K562 (cell line): ENCODE measurements at regions not wholly inside any gene's neighbourhood (a gene's known extent, or its start where the extent isn't known, plus 50 kb on each side); places are given as distances from the start of the nearest gene placed in this dataset.

ENCODE experiments used
- ARID1B ChIP-seq: fragments of 450-650 bp; IDR thresholded peaks from 2 replicates; pipeline ENCODE4 v1.6.1; 2016; ENCODE audit warnings: antibody characterized with exemption, mild to moderate bottlenecking, inconsistent platforms
- BCOR ChIP-seq: fragments of 450-650 bp; IDR thresholded peaks from 2 replicates; pipeline ENCODE4 v1.6.1; 2016
- CTBP1 ChIP-seq: fragments of 450-650 bp; IDR thresholded peaks from 2 replicates; pipeline ENCODE4 v1.6.1; 2016; ENCODE audit warnings: borderline replicate concordance
- DPF2 ChIP-seq: fragments of 450-650 bp; IDR thresholded peaks from 2 replicates; pipeline ENCODE4 v1.6.1; 2016
- HDAC1 ChIP-seq, 2 experiments: fragments of 450-650 bp; IDR thresholded peaks; 2 replicates each; pipeline ENCODE4 v1.6.1; 2016 to 2017; ENCODE audit warnings: inconsistent platforms in 1 of 2, mild to moderate bottlenecking in 1 of 2, moderate library complexity in 1 of 2
- HNRNPLL ChIP-seq: fragments of 200-400 bp; formaldehyde crosslinking; IDR thresholded peaks from 2 replicates; pipeline ENCODE4 v1.6.1; 2017; ENCODE audit warnings: low read length, low read depth, mild to moderate bottlenecking; ENCODE audit not compliant: poor library complexity, severe bottlenecking
- IRF2 ChIP-seq: sonication (generic); formaldehyde crosslinking; IDR thresholded peaks from 2 replicates; pipeline ENCODE4 v1.8.1; 2022; ENCODE audit warnings: mild to moderate bottlenecking, missing genetic modification reagents
- KAT8 ChIP-seq: fragments of 450-650 bp; IDR thresholded peaks from 2 replicates; pipeline ENCODE4 v1.6.1; 2016; ENCODE audit warnings: low read depth, mild to moderate bottlenecking
- KDM5B ChIP-seq: fragments of 200-600 bp; sonication (generic); IDR thresholded peaks from 2 replicates; pipeline ENCODE4 v1.6.1; 2012; ENCODE audit warnings: low read depth, mild to moderate bottlenecking, moderate library complexity, low read length, control low read depth, inconsistent platforms; ENCODE audit not compliant: insufficient replicate concordance
- MAFG ChIP-seq: fragments of 450-650 bp; conservative IDR thresholded peaks from 2 replicates; pipeline ENCODE4 v1.6.1; 2016; ENCODE audit warnings: missing genetic modification characterization, missing compliant biosample characterization
- MLX ChIP-seq, 2 experiments: fragments of 450-650 bp in 1 of 2; sonication (generic) in 1 of 2; formaldehyde crosslinking; conservative IDR thresholded peaks; 2 replicates each; pipeline versions ENCODE4 v1.4.0 to v1.8.1; 2020 to 2022; ENCODE audit warnings: mild to moderate bottlenecking in 1 of 2, missing genetic modification reagents in 1 of 2
- NCOA1 ChIP-seq: fragments of 450-650 bp; IDR thresholded peaks from 2 replicates; pipeline ENCODE4 v1.6.1; 2016; ENCODE audit warnings: low read depth
- NFE2 ChIP-seq: IDR thresholded peaks from 2 replicates; pipeline ENCODE4 v1.6.1; 2014; ENCODE audit warnings: antibody characterized with exemption, low read depth
- NFRKB ChIP-seq: fragments of 450-650 bp; IDR thresholded peaks from 2 replicates; pipeline ENCODE4 v1.6.1; 2016; ENCODE audit warnings: low read depth
- NONO ChIP-seq, 2 experiments: fragments of 200-400 bp in 1 of 2; fragments of 450-650 bp in 1 of 2; formaldehyde crosslinking in 1 of 2; IDR thresholded peaks; 2 replicates each; pipeline ENCODE4 v1.6.1; 2017; ENCODE audit warnings: low read depth in 2 of 2, mild to moderate bottlenecking in 2 of 2, moderate library complexity in 2 of 2, low read length in 1 of 2
- POLR2AphosphoS2 ChIP-seq: IDR thresholded peaks from 2 replicates; pipeline ENCODE4 v1.6.1; 2012; ENCODE audit warnings: low read length, improper control_type of control experiment
- RCOR1 ChIP-seq, 2 experiments: IDR thresholded peaks; 2 replicates each; pipeline ENCODE4 v1.6.1; 2012; ENCODE audit warnings: low read depth in 2 of 2, low read length in 2 of 2, borderline replicate concordance in 1 of 2, improper control_type of control experiment in 1 of 2
- SMARCA4 ChIP-seq: fragments of 450-650 bp; IDR thresholded peaks from 2 replicates; pipeline ENCODE4 v1.6.1; 2016
- STAG1 ChIP-seq: sonication (generic); formaldehyde crosslinking; IDR thresholded peaks from 2 replicates; pipeline ENCODE4 v1.5.0; 2020; ENCODE audit warnings: missing genetic modification reagents, borderline replicate concordance
- TBL1XR1 ChIP-seq, 2 experiments: IDR thresholded peaks; 2 replicates each; pipeline ENCODE4 v1.6.1; 2012; ENCODE audit warnings: improper control_type of control experiment in 2 of 2, low read length in 2 of 2, mild to moderate bottlenecking in 1 of 2
- TOE1 ChIP-seq, 2 experiments: fragments of 450-650 bp in 1 of 2; sonication (generic) in 1 of 2; formaldehyde crosslinking in 1 of 2; IDR thresholded peaks; 2 replicates each; pipeline versions ENCODE4 v1.7.1 to v1.8.0; 2016 to 2022; ENCODE audit warnings: borderline replicate concordance in 2 of 2, mild to moderate bottlenecking in 2 of 2, antibody characterized with exemption in 1 of 2, inconsistent platforms in 1 of 2, low read depth in 1 of 2, missing genetic modification reagents in 1 of 2, moderate library complexity in 1 of 2
- ZNF175 ChIP-seq: fragments of 200-800 bp; sonication (Bioruptor generic); IDR thresholded peaks from 2 replicates; pipeline ENCODE4 v1.6.1; 2016; ENCODE audit warnings: low read depth, mild to moderate bottlenecking, missing genetic modification characterization, missing compliant biosample characterization
- ZNF778 ChIP-seq: fragments of 450-650 bp; formaldehyde crosslinking; IDR thresholded peaks from 2 replicates; pipeline ENCODE4 v1.4.0; 2020; ENCODE audit warnings: mild to moderate bottlenecking, moderate library complexity
- ZNF830 ChIP-seq: fragments of 250-450 bp; sonication (Bioruptor Pico); IDR thresholded peaks from 2 replicates; pipeline ENCODE4 v1.5.0; 2021; ENCODE audit warnings: mild to moderate bottlenecking
- TF ChIP-seq, protein P1 (sequence below): fragments of 250-450 bp; sonication (Bioruptor Pico); IDR thresholded peaks from 2 replicates; pipeline ENCODE4 v1.8.0; 2022; ENCODE audit warnings: inconsistent platforms, mild to moderate bottlenecking, moderate library complexity, borderline replicate concordance

GRCh38 chr13:75963302-75963701, 327.2 kb downstream of the LMO7 start (continued):
- TF ChIP-seq IRF2 (CRISPR knock-in tag) = no peak
- TF ChIP-seq DPF2 = peak; percentile 68
- TF ChIP-seq BCOR = no peak
- TF ChIP-seq ZNF778 (CRISPR knock-in tag) = no peak
- TF ChIP-seq KDM5B = no peak
- peak; percentile 53; the same call in 1 of the 2 replicates for TF ChIP-seq ARID1B
- peak in 1 of 2 experiments; percentile 60; a peak in 1 of 4 replicates for TF ChIP-seq RCOR1 (IDR thresholded peaks at IDR 0.05; ENCODE audit: borderline replicate concordance in 1 of 2, low read depth in 2 of 2, low read length in 2 of 2)
- TF ChIP-seq SMARCA4 = 0 out of 2 replicates have a peak, but pooled peaks have one; percentile 49
- 0 out of 4 replicates have a peak, but pooled peaks of 1 of the 2 experiments have one; percentile 45 for TF ChIP-seq HDAC1 (IDR thresholded peaks at IDR 0.05)
- no peak for TF ChIP-seq NONO (IDR thresholded peaks at IDR 0.05; ENCODE audit: low read depth in 2 of 2, low read length in 1 of 2)
- no peak for TF ChIP-seq ZNF175
- TF ChIP-seq STAG1 (CRISPR knock-in tag) = no peak
- no peak for TF ChIP-seq ZNF830 (CRISPR knock-in tag)
- TF ChIP-seq MAFG (tag) = peak; percentile 96
- TF ChIP-seq MLX (CRISPR knock-in tag; conservative IDR thresholded peaks at IDR 0.05) = no peak
- TF ChIP-seq NCOA1 = no peak
- TF ChIP-seq NFE2 = peak; percentile 95
- peak; percentile 35; the same call in 1 of the 2 replicates for TF ChIP-seq CTBP1
- no peak for TF ChIP-seq NFRKB
- no peak for TF ChIP-seq KAT8
- no peak for TF ChIP-seq TBL1XR1 (IDR thresholded peaks at IDR 0.05; ENCODE audit: low read length in 2 of 2)
- no peak for TF ChIP-seq POLR2AphosphoS2
- no peak for TF ChIP-seq TOE1 (IDR thresholded peaks at IDR 0.05; ENCODE audit: borderline replicate concordance)
- no peak for TF ChIP-seq TOE1 (CRISPR knock-in tag; IDR thresholded peaks at IDR 0.05; ENCODE audit: borderline replicate concordance, low read depth)
- TF ChIP-seq, protein P1, sequence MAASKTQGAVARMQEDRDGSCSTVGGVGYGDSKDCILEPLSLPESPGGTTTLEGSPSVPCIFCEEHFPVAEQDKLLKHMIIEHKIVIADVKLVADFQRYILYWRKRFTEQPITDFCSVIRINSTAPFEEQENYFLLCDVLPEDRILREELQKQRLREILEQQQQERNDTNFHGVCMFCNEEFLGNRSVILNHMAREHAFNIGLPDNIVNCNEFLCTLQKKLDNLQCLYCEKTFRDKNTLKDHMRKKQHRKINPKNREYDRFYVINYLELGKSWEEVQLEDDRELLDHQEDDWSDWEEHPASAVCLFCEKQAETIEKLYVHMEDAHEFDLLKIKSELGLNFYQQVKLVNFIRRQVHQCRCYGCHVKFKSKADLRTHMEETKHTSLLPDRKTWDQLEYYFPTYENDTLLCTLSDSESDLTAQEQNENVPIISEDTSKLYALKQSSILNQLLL = no peak
- no peak for TF ChIP-seq HNRNPLL
